HG03521 (cell line): ENCODE measurements at regions not wholly inside any gene's neighbourhood (a gene's known extent, or its start where the extent isn't known, plus 50 kb on each side); places are given as distances from the start of the nearest gene placed in this dataset.
"Not testable (repeated sequence)": the region's sequence is repeated elsewhere in the genome, so short reads cannot be mapped to it uniquely, and the experiment has no call there.

Experiments used
- ATAC-seq: cut with Tn5 transposase; IDR thresholded peaks from one replicate; pipeline ENCODE4 v1.9.1; 2021; ENCODE audit warnings: mild to moderate bottlenecking, moderate library complexity; ENCODE audit not compliant: unreplicated experiment

- not testable (repeated sequence) for ATAC-seq
Observed at GRCh38 chr16:87038528-87038927, 278.7 kb downstream of the C16orf95 start.

- no peak for ATAC-seq
Observed at GRCh38 chr16:87040169-87041117, 276.7 kb downstream of the C16orf95 start.

DNA sequence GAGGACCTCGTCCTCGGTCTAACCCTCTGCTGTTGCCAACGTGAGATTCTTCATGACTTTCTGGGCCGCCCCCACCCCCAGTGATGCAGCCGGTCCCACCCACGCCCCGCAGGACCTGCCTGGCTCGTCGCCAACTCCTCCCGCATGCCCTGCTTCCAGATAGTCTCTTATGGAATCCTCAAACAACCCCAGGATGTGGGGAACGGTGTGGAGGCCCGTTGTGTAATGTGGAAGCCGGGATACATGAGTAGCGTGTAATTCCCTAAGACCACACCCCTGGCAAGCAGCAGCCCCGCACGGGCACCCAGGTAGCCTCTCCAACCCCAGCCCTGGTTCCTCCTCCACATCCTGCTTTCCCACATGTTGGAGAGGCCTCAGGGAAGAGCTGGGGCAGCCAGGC, 275.9 kb downstream of the C16orf95 start:
- ATAC-seq, result no peak

DNA sequence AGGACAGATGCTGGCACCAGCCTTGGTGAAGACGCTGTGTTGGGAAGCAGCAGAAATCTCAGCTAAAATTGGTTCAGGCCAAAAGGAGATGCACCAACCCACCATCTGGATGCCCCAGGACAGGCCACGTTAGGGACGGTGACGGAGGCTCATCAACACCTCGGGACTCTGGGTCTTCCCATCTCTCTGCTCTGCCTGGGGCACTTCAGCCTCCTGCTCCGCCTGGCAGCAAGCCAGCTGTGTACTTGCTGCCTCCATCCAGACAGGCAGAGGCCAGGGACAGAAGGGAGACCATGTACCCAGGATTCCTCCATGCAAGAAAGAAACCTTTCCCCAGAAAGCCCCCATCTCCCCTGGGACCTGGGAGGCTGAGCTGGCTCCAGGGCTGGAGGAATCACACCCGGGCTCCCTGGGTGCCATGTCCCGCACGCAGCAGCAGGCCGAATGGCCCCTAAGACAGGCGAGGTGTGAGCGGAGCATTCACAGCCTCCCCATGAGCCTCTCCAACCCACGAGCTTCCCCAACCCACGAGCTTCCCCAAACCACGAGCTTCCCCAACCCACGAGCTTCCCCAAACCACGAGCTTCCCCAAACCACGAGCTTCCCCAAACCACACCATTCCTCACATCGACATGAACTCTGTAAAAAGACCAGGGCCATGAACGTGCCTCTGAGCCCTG, 274.5 kb downstream of the C16orf95 start:
- no peak for ATAC-seq

- ATAC-seq, result no peak
Observed at GRCh38 chr16:87043231-87044031, 273.8 kb downstream of the C16orf95 start.

- no peak for ATAC-seq
Observed at GRCh38 chr16:87044032-87044382, 273.2 kb downstream of the C16orf95 start.

DNA sequence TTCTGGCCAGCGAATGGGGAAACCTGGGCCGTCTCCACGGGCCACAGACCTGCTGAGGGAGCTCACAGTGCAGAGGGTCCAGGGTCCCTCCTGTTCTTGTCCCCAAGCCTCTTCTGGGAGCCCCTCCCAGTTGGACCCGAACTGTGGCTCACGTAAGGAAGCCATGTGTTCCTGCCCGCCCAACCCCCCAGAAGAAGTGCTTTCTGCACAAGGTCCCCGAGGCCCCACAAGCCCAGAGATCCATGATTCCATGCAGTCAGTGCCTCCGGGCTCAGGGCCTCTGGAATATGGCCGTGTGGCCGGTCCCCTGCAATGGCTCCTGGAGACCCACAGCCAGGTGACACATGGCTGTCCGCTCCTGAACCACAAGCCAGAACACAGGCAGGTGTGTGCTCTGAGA, 272.4 kb downstream of the C16orf95 start:
- no peak for ATAC-seq

DNA sequence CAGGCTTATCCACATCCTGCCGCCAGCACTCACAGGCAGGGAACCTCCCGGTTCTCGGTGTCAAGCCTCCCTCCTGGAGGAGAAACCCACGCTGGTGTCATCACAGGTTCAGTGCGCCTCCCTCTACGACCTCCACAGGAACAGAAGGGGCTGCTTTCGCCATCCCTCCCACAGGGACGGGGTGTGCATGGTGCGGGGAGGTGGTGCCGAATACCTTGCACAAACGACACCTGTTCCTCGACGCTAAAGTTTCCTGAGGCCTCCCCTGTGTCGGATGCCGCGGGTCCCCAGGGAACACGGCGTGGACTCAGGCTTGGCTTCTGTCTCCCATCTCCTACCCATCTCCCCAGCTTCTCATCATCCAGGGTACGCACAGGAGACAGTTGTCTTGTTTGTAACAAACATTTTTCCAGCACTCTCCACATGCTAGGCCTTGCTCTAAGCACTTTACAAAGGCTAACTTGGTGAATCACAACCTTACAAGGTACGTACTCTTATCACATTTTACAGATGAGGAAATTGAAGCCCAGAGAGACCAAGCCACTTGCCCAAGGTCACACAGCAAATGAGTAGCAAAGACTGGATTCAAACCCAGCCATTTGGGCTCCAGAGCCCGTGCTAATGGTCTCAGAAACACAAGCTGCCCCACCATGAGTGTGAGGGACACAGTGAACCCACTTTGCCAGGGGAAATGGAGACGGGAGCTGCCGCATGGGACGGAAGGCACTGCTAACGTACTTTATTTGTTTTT, 271.6 kb downstream of the C16orf95 start:
- no peak for ATAC-seq

DNA sequence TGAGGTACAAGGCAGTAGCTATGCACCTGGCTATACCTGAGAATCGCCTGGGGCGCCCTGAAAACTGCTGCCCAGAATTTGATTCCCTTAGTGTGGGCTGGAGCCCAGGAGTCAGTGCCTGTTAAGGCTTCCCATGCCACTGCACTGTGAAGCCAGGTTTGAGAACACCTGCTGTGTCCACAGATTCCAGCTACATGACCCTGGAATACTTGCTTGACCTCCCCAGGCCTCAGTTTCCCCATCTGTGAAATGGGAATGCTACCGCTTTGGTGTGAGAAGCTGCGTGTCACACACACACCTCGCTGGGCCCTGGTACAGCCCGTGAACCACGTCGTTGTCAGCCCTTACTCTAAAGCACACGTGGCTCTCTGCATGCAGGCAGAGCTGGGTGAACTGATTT, 271.0 kb downstream of the C16orf95 start:
- ATAC-seq, result no peak

DNA sequence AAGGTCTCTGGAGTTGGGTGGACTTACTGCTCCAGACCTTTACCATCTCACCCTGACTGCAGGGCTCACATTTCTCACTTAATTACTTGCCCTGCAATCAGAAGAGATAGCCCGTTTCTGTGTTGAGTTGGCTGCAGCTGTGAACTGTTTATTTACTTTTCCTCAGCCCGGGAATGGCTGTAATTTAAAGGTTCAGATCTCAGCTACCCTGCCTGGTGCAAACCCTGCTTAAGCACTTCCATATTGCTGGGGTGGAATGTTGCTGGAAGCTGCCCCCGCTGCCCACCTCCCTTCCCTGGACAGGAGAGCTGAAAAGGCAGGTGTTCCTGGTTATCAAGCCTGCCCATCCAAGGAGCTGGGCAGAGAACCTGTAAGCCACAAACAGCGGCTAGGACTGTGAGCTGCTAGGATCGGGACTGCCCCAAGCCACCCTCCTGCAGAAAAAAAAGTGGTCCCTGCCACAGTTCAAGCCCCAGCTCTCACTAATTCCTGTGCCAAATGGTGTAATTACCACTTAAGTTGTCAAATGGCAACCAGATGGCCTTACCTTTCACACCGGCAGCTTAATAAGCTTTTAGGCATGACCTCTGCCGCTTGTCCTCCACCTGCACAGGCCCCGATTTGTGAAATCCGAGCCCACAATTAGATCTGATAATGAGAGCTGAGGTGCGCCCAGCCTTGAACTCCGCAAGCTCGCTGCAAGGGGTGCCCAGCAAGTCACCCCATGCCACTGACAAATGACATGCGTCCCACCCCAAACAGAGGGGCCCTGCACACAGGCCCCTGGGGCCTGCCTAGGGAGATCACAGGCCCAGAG, 269.8 kb downstream of the C16orf95 start:
- ATAC-seq, result no peak

DNA sequence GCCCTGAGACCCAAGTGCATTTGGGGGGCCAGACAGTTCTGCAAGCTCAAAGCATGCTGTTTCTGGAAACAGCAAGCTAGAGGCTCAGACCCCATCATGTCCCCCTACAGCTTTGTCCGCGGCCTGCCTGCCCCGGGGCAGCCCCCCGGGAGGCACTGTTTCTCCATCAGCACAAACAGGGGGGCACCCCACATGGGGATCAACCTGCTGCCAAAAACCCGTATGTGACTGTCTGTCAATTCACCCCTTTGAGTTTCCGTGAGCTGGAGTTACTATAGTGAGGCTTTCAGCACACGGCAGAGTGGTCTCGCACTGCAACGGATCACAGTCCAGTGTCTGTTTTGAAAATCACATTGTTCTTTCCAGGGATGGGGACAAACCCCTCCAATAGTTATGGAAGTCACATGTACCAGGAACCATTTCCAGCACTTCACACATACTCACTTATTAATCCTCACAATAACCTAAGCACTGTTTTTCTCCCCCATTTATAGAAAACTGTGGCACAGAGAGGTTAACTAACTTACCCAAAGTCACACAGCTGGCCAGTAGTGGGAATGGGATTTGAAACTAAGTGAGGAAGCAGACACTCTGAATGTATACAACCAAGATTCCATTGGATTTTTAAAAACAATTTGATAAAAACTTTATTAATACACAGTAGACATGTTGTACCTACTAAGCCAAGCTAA, 269.0 kb downstream of the C16orf95 start:
- no peak for ATAC-seq

DNA sequence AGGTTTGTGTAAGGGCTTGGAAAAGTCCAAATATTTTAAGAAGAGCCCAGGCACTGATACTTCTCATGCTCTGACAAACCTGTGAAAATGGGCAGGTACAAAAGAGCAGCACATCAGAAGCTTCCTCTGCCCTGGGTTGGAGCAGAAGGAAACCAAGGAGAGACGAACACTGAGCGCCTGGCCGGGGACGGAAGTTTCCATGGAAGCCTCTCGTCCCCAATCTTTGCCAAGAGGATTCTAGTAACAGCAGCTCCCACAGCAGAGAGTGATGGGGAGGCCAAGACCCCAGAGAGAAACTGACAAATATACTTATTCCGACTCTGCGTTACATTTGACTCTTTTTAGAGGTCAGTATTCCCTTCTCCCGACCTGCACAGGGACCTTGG, 268.5 kb downstream of the C16orf95 start:
- no peak for ATAC-seq

DNA sequence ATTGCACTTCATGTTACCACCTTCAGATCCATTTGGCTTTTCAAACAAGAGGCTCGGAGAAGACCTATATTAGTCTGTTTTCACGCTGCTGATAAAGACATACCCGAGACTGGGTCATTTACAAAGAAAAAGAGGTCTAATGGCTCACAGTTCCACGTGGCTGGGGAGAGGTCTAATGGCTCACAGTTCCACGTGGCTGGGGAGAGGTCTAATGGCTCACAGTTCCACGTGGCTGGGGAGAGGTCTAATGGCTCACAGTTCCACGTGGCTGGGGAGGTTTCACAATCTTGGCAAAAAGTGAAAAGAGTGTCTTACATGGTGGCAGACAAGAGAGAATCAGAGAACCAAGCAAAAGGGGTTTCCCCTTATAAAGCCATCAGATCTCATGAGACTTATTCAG, 268.0 kb downstream of the C16orf95 start:
- not testable (repeated sequence) for ATAC-seq

DNA sequence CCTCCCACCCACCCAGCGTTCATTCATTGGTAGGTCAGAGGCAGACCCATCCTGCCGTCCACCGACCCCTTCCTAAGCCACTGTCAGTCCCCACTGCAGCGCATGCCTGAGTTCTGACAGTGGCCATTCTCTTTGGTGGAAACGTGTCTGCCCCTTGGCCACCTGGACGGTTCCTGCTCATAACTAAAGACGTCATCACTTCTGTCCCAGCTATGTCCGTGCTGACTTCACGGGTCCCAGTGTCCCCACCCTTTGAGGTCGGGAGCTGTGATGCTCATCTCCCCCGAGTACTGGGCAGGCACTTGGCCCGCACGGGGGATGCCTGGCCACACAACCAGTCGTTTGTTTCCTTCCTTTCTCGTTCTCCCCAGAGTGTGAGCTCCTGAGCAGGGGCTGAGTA, 267.1 kb downstream of the C16orf95 start:
- no peak for ATAC-seq

- ATAC-seq, result no peak
Observed at GRCh38 chr16:87051526-87052320, 265.5 kb downstream of the C16orf95 start.

DNA sequence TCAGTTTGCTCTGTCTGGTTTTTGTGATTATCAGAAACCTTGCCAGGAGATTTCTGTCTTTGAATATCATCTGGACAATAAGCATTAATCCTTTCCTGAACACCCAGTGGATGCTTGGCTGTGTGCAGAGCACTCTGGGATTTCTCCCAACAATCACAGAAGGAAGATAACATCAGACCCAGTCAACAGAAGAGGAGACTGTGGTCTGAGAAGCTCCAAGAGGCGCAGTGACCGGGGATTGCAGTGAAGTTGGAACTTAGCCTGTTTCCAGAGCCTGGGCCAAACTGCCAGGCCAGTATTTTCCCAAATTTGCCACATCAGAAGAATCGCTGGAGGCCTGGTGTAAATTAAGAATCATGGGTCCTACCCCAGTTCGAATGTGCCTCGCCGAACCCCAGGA, 264.7 kb downstream of the C16orf95 start:
- ATAC-seq, result no peak

DNA sequence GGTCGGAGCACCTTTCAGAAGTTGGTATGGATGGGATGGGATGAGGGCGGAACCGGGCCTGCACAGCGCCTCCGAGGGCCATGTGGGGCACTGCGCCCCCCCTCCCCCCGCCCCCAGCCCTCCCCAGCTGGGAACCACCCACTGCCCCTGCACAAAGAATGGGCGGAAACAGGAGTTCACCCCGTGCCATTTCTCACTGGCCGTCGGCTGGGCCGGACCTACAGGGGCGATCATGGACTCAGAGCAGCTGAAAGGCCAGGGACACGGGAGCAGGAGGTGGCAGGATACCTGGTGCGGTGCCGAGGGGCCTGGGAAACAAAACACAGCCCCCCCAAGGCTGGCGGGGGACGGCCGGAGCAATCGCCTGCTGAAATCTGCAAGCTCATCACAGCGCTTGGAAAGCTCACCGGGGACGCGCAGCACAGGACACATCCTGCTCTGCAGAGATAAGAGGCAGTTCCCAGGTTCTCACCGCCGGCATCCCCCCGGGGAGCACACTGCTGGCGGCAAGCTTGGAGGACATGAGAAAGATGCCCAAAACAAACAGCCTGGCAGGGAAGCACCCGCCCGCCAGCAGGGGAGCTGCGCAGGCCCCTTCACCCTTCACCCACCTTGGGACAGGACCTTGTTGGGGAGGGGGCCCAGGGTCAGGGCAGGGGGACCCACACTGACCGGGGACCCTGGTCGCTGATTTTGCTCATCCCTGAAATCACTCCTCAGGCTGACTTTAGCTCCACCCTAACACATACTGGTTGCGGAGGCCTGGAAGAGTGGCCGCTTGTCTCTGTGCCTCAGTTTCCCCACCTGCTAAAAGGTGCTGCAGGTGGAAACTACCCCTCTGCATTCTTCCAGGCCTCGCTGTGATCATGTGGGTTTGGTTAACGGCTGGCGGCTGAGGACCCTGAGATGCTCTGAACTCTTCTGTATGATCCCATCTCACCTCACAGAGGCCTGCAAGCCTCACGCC, 263.9 kb downstream of the C16orf95 start:
- no peak for ATAC-seq
